HG03103 (cell line): ENCODE measurements at regions not wholly inside any gene's neighbourhood (a gene's known extent, or its start where the extent isn't known, plus 50 kb on each side); places are given as distances from the start of the nearest gene placed in this dataset.
"Not testable (repeated sequence)": the region's sequence is repeated elsewhere in the genome, so short reads cannot be mapped to it uniquely, and the experiment has no call there.

Experiments used
- ATAC-seq: cut with Tn5 transposase; IDR thresholded peaks from one replicate; pipeline ENCODE4 v1.9.1; 2021; ENCODE audit warnings: low read depth; ENCODE audit not compliant: unreplicated experiment

GRCh38 chr9:129561594-129562281, 59.2 kb downstream of the C9orf50 start:
- no peak for ATAC-seq

- ATAC-seq, result no peak
These were observed 60.0 kb downstream of the C9orf50 start for GRCh38 chr9:129560881-129561306.

- ATAC-seq, result no peak
These were observed 61.4 kb downstream of the C9orf50 start for GRCh38 chr9:129559506-129559881.

- no peak for ATAC-seq
These were observed 62.1 kb downstream of the C9orf50 start for GRCh38 chr9:129558551-129559505.

GRCh38 chr9:129558063-129558550, 62.8 kb downstream of the C9orf50 start:
- ATAC-seq, result no peak

- ATAC-seq, result no peak
These were observed 63.5 kb downstream of the C9orf50 start for GRCh38 chr9:129557192-129558036.

- no peak for ATAC-seq
These were observed 64.3 kb downstream of the C9orf50 start for GRCh38 chr9:129556491-129557191.

GRCh38 chr9:129555512-129556215, 65.2 kb downstream of the C9orf50 start:
- ATAC-seq, result no peak

GRCh38 chr9:129554649-129555048, 66.3 kb downstream of the C9orf50 start:
- no peak for ATAC-seq

- no peak for ATAC-seq
These were observed 67.6 kb downstream of the C9orf50 start for GRCh38 chr9:129553277-129553676.

- no peak for ATAC-seq
These were observed 68.8 kb downstream of the C9orf50 start for GRCh38 chr9:129552064-129552463.

GRCh38 chr9:129551393-129551973, 69.4 kb downstream of the C9orf50 start:
- no peak for ATAC-seq

- ATAC-seq, result not testable (repeated sequence)
These were observed 69.9 kb downstream of the C9orf50 start for GRCh38 chr9:129550977-129551376.

- no peak for ATAC-seq
These were observed 70.6 kb downstream of the C9orf50 start for GRCh38 chr9:129550199-129550839.

- no peak for ATAC-seq
These were observed 71.2 kb downstream of the C9orf50 start for GRCh38 chr9:129549684-129550083.

- no peak for ATAC-seq
These were observed 71.8 kb downstream of the C9orf50 start for GRCh38 chr9:129549139-129549538.

- no peak for ATAC-seq
These were observed 72.2 kb downstream of the C9orf50 start for GRCh38 chr9:129548571-129549135.

- ATAC-seq, result no peak
These were observed 72.9 kb downstream of the C9orf50 start for GRCh38 chr9:129547869-129548570.
